GM13977 (cell line): ENCODE measurements at regions not wholly inside any gene's neighbourhood (a gene's known extent, or its start where the extent isn't known, plus 50 kb on each side); places are given as distances from the start of the nearest gene placed in this dataset.

Source experiments
- DNase-seq: peaks from one replicate; pipeline ENCODE4 v3.0.0; 2012; ENCODE audit warnings: low spot score
- CTCF ChIP-seq: IDR thresholded peaks from 2 replicates; pipeline ENCODE4 v1.5.1; 2012; ENCODE audit warnings: mild to moderate bottlenecking, control low read depth; ENCODE audit not compliant: insufficient read depth; ENCODE audit errors: extremely low read depth, missing control alignments
- in situ Hi-C: fragments of 300-500 bp; cut with MboI; formaldehyde crosslinking; loops from one replicate; pipeline ENCODE4 v1.12.0; 2022; ENCODE audit warnings: low sequenced_read_pairs, low pct_unique_long_range_greater_than_20kb, mixed read lengths, inconsistent platforms; ENCODE audit not compliant: unreplicated experiment

- no peak for DNase-seq
- in situ Hi-C loops, result no loop called here
- TF ChIP-seq CTCF, result no peak
Observed at GRCh38 chr5:72633041-72633445, 125.8 kb upstream of the ZNF366 start.

GRCh38 chr5:72630721-72631120, 123.5 kb upstream of the ZNF366 start:
- DNase-seq, result no peak
- in situ Hi-C loops, result no loop called here
- no peak for TF ChIP-seq CTCF

- DNase-seq, result no peak
- TF ChIP-seq CTCF, result no peak
- in situ Hi-C loops, result no loop called here
Observed at GRCh38 chr5:72630081-72630480, 122.9 kb upstream of the ZNF366 start.

GRCh38 chr5:72628771-72629371, 121.7 kb upstream of the ZNF366 start:
- no peak for TF ChIP-seq CTCF
- no peak for DNase-seq
- in situ Hi-C loops, result no loop called here

- no peak for DNase-seq
- in situ Hi-C loops, result no loop called here
- TF ChIP-seq CTCF, result no peak
Observed at GRCh38 chr5:72625332-72625731, 118.1 kb upstream of the ZNF366 start.

GRCh38 chr5:72624641-72625236, 117.5 kb upstream of the ZNF366 start:
- in situ Hi-C loops, result loop anchor here (25.0 kb wide), 1 partner anchor 188 kb away; the partner anchor contains the start of gene TNPO1
- no peak for TF ChIP-seq CTCF
- DNase-seq, result no peak
